Activated naive CD4-positive, alpha-beta T cell (primary cell): ENCODE measurements at regions not wholly inside any gene's neighbourhood (a gene's known extent, or its start where the extent isn't known, plus 50 kb on each side); places are given as distances from the start of the nearest gene placed in this dataset.

Source experiments
- DNase-seq, 4 experiments: peaks; one replicate each; lab custom pipeline; 2025; lab: John Stamatoyannopoulos, UW

- DNase-seq, result no peak
Measured at GRCh38 chr16:86215233-86215978, 294.9 kb upstream of the FOXF1 start.

- no peak for DNase-seq
Measured at GRCh38 chr16:86215979-86216585, 294.2 kb upstream of the FOXF1 start.

GRCh38 chr16:86216591-86216990 lies 293.7 kb upstream of the FOXF1 start:
- no peak for DNase-seq

- no peak for DNase-seq
Measured at GRCh38 chr16:86217001-86217890, 293.1 kb upstream of the FOXF1 start.

GRCh38 chr16:86217891-86218270 lies 292.4 kb upstream of the FOXF1 start:
- DNase-seq, result no peak

GRCh38 chr16:86218479-86219170 lies 291.7 kb upstream of the FOXF1 start:
- DNase-seq, result no peak

GRCh38 chr16:86219655-86220445 lies 290.5 kb upstream of the FOXF1 start:
- no peak for DNase-seq

- no peak for DNase-seq
Measured at GRCh38 chr16:86220561-86220960, 289.8 kb upstream of the FOXF1 start.

GRCh38 chr16:86221085-86221484 lies 289.2 kb upstream of the FOXF1 start:
- no peak for DNase-seq

- DNase-seq, result no peak
Measured at GRCh38 chr16:86222547-86222946, 287.8 kb upstream of the FOXF1 start.

- DNase-seq, result no peak
Measured at GRCh38 chr16:86222965-86223551, 287.3 kb upstream of the FOXF1 start.

- DNase-seq, result no peak
Measured at GRCh38 chr16:86224126-86224525, 286.2 kb upstream of the FOXF1 start.

GRCh38 chr16:86224629-86225028 lies 285.7 kb upstream of the FOXF1 start:
- no peak for DNase-seq

GRCh38 chr16:86225905-86226371 lies 284.4 kb upstream of the FOXF1 start:
- no peak for DNase-seq

GRCh38 chr16:86227041-86227440 lies 283.3 kb upstream of the FOXF1 start:
- DNase-seq, result no peak

- DNase-seq, result no peak
Measured at GRCh38 chr16:86227801-86228200, 282.5 kb upstream of the FOXF1 start.

- DNase-seq, result no peak
Measured at GRCh38 chr16:86228713-86229112, 281.6 kb upstream of the FOXF1 start.

- no peak for DNase-seq
Measured at GRCh38 chr16:86229283-86229682, 281.0 kb upstream of the FOXF1 start.

GRCh38 chr16:86229866-86230656 lies 280.3 kb upstream of the FOXF1 start:
- no peak for DNase-seq
